Fibroblast of pulmonary artery (primary cell): ENCODE measurements at regions not wholly inside any gene's neighbourhood (a gene's known extent, or its start where the extent isn't known, plus 50 kb on each side); places are given as distances from the start of the nearest gene placed in this dataset.

Experiments
- DNase-seq: peaks from one replicate; pipeline ENCODE4 v3.0.0-alpha.2; 2010; ENCODE audit warnings: low read depth
- H3K4me3 ChIP-seq: replicated peaks from 2 replicates; pipeline ENCODE4 v1.5.1; 2011; ENCODE audit warnings: low read depth, mild to moderate bottlenecking, control low read depth, low read length, moderate library complexity
- TF ChIP-seq, protein P1 (sequence below): IDR thresholded peaks from 2 replicates; pipeline ENCODE4 v1.5.1; 2011; ENCODE audit warnings: mild to moderate bottlenecking, control low read depth, low read length, inconsistent platforms; ENCODE audit errors: missing control alignments

- DNase-seq: no peak
- H3K4me3 ChIP-seq: no peak overlapping the region
- TF ChIP-seq, protein P1, sequence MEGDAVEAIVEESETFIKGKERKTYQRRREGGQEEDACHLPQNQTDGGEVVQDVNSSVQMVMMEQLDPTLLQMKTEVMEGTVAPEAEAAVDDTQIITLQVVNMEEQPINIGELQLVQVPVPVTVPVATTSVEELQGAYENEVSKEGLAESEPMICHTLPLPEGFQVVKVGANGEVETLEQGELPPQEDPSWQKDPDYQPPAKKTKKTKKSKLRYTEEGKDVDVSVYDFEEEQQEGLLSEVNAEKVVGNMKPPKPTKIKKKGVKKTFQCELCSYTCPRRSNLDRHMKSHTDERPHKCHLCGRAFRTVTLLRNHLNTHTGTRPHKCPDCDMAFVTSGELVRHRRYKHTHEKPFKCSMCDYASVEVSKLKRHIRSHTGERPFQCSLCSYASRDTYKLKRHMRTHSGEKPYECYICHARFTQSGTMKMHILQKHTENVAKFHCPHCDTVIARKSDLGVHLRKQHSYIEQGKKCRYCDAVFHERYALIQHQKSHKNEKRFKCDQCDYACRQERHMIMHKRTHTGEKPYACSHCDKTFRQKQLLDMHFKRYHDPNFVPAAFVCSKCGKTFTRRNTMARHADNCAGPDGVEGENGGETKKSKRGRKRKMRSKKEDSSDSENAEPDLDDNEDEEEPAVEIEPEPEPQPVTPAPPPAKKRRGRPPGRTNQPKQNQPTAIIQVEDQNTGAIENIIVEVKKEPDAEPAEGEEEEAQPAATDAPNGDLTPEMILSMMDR: no peak
Measured at GRCh38 chr4:168019921-168020320, 72.4 kb upstream of the ANXA10 start.

- TF ChIP-seq, protein P1: no peak
- DNase-seq: peak; percentile 33
- no peak overlapping the region for H3K4me3 ChIP-seq
Measured at GRCh38 chr4:168021666-168022065, 70.7 kb upstream of the ANXA10 start.

DNA sequence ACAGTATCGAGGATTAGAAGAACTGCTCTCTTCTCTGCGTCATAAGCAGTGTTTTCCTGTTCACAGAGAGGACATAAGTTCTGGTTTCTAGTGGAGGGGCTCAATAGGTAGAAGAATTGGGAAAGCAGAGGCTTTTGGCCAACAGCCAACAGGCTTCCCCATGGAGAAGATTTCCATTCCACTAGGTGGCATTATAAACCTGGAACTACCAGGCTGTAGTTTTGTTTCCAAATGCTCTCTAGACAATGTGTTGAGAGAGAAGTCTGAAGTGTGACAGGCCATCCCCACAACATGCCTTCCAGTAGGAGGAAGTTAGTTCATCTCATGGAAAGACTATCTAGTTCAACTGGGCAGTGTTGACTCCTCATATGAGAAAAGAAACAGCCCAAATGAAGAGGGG lies 63.8 kb upstream of the ANXA10 start:
- peak; percentile 16 for DNase-seq
- no peak overlapping the region for H3K4me3 ChIP-seq
- TF ChIP-seq, protein P1: peak; percentile 6

GRCh38 chr4:168028970-168029597 lies 63.3 kb upstream of the ANXA10 start:
- DNase-seq: no peak
- H3K4me3 ChIP-seq: no peak overlapping the region
- TF ChIP-seq, protein P1: no peak

DNA sequence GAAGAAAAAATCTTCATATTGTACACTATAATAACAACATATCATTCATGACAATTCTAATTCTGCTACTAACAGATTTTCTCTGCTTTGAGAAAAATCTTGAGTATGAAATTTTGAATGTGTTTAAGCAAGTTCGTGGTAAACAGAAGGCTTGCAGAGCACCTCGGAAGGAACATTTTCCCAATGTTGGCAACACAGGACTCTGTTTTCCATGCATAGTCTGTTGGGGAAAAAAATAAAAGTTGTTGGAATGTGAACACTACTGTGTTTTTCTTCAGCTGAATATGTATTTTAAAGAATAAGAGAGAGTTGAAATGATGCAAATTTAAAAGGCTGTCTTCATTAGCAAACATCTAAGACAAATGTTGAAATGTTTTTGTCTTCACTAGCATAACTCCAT lies 54.7 kb upstream of the ANXA10 start:
- TF ChIP-seq, protein P1: no peak
- DNase-seq: no peak
- no peak overlapping the region for H3K4me3 ChIP-seq

GRCh38 chr4:168039593-168039992 lies 52.7 kb upstream of the ANXA10 start:
- H3K4me3 ChIP-seq: no peak overlapping the region
- TF ChIP-seq, protein P1: no peak
- DNase-seq: no peak
